Keratinocyte (primary cell): ENCODE measurements at regions not wholly inside any gene's neighbourhood (a gene's known extent, or its start where the extent isn't known, plus 50 kb on each side); places are given as distances from the start of the nearest gene placed in this dataset.

ENCODE experiments used
- DNase-seq: peaks from one replicate; pipeline ENCODE4 v3.0.0-alpha.2; 2011; ENCODE audit warnings: low read depth, missing footprints, low spot score
- FAIRE-seq: peaks from 2 replicates; lab custom pipeline; 2011; peaks lifted over from hg19 to GRCh38; lab: Jason Lieb, UNC
- H2AFZ ChIP-seq: 2 replicates; pipeline ENCODE4 v1.6.0; 2012; ENCODE audit warnings: low read length, control low read depth, inconsistent platforms; ENCODE audit not compliant: control insufficient read depth
- H3K27ac ChIP-seq: 2 replicates; pipeline ENCODE4 v1.5.1; 2011; ENCODE audit warnings: low read length; ENCODE audit not compliant: control insufficient read depth, insufficient read depth
- H3K27me3 ChIP-seq: 3 replicates; pipeline ENCODE4 v1.6.0; 2011; ENCODE audit warnings: low read length; ENCODE audit not compliant: control insufficient read depth, insufficient read depth; ENCODE audit errors: extremely low read depth
- H3K36me3 ChIP-seq, 2 experiments: 2 replicates in 1 of 2; 3 replicates in 1 of 2; pipeline ENCODE4 v1.5.1; 2011; ENCODE audit warnings: low read length in 2 of 2, mild to moderate bottlenecking in 1 of 2; ENCODE audit not compliant: control insufficient read depth in 2 of 2, insufficient read depth in 2 of 2; ENCODE audit errors: extremely low read depth in 1 of 2
- H3K4me1 ChIP-seq: 3 replicates; pipeline ENCODE4 v1.5.1; 2011; ENCODE audit warnings: low read length; ENCODE audit not compliant: control insufficient read depth, insufficient read depth; ENCODE audit errors: extremely low read depth
- H3K4me2 ChIP-seq: 3 replicates; pipeline ENCODE4 v1.6.0; 2011; ENCODE audit warnings: low read depth, low read length; ENCODE audit not compliant: control insufficient read depth, insufficient read depth; ENCODE audit errors: extremely low read depth
- H3K4me3 ChIP-seq, 3 experiments: fragments of 200-600 bp in 1 of 3; sonication (generic) in 1 of 3; 2 replicates in 2 of 3; 3 replicates in 1 of 3; pipeline ENCODE4 v1.5.1; 2011 to 2016; ENCODE audit warnings: low read length in 3 of 3, mild to moderate bottlenecking in 3 of 3, control low read depth in 2 of 3, inconsistent platforms in 1 of 3, low read depth in 1 of 3, mixed read lengths in 1 of 3, mixed run types in 1 of 3, moderate library complexity in 1 of 3; ENCODE audit not compliant: control insufficient read depth in 2 of 3, insufficient read depth in 2 of 3; ENCODE audit errors: extremely low read depth in 1 of 3
- H3K79me2 ChIP-seq: 2 replicates; pipeline ENCODE4 v1.6.0; 2012; ENCODE audit warnings: low read length; ENCODE audit not compliant: control insufficient read depth, insufficient read depth
- H3K9ac ChIP-seq: 3 replicates; pipeline ENCODE4 v1.6.0; 2011; ENCODE audit warnings: low read length; ENCODE audit not compliant: control insufficient read depth, insufficient read depth; ENCODE audit errors: extremely low read depth
- H3K9me1 ChIP-seq: 3 replicates; pipeline ENCODE4 v1.6.0; 2011; ENCODE audit warnings: low read length; ENCODE audit not compliant: control insufficient read depth, insufficient read depth; ENCODE audit errors: extremely low read depth
- H3K9me3 ChIP-seq: 2 replicates; pipeline ENCODE4 v1.5.1; 2012; ENCODE audit warnings: low read depth, low read length; ENCODE audit not compliant: control insufficient read depth
- H4K20me1 ChIP-seq: 3 replicates; pipeline ENCODE4 v1.6.0; 2011; ENCODE audit warnings: low read length; ENCODE audit not compliant: control insufficient read depth, insufficient read depth; ENCODE audit errors: extremely low read depth
- CTCF ChIP-seq, 3 experiments: IDR thresholded peaks in 1 of 3; conservative IDR thresholded peaks in 1 of 3; optimal IDR thresholded peaks in 1 of 3; 2 replicates in 2 of 3; 3 replicates in 1 of 3; pipeline versions ENCODE3 to v1.5.1; 2011; ENCODE audit warnings: low read length in 3 of 3, mild to moderate bottlenecking in 3 of 3, moderate library complexity in 2 of 3, control low read depth in 1 of 3, inconsistent platforms in 1 of 3; ENCODE audit not compliant: insufficient read depth in 2 of 3; ENCODE audit errors: extremely low read depth in 1 of 3
- EZH2 ChIP-seq: IDR thresholded peaks from one replicate; pipeline ENCODE4 v1.6.1; 2012; ENCODE audit warnings: inconsistent platforms, mild to moderate bottlenecking, low read length, moderate library complexity
- dilution Hi-C: fragments of 300-500 bp; cut with MboI; formaldehyde crosslinking; loops from one replicate; pipeline ENCODE4 v1.7.0; 2020; ENCODE audit warnings: low sequenced_read_pairs; ENCODE audit not compliant: extremely low pct_ligation_motif_present

- Histone ChIP-seq H3K79me2 (no peaks in the 10 kb centered on the region), H2AFZ (no peak overlapping the region), H3K27ac (no peak overlapping the region), H3K27me3 (no peaks in the 10 kb centered on the region), H3K9me1 (no peaks in the 10 kb centered on the region), H3K4me3 (no peak overlapping the region), H3K4me1 (no peaks in the 10 kb centered on the region), H3K9me3 (no peaks in the 10 kb centered on the region), H3K4me2 (no peak overlapping the region), H3K36me3 (no peaks in the 10 kb centered on the region), H3K9ac (no peak overlapping the region), H4K20me1 (no peaks in the 10 kb centered on the region)
- dilution Hi-C loops, result no loop called here
- FAIRE-seq (no peak), DNase-seq (no peak)
- TF ChIP-seq CTCF (optimal IDR thresholded peaks at IDR 0.05 in 1 of 3, IDR thresholded peaks at IDR 0.05 in 1 of 3, conservative IDR thresholded peaks at IDR 0.05 in 1 of 3; ENCODE audit: extremely low read depth in 1 of 3, insufficient read depth in 2 of 3, low read length in 3 of 3) (no peak), EZH2 (no peak)
Observed at GRCh38 chr15:93866476-93866875, 364.9 kb upstream of the MCTP2 start.

- no peak overlapping the region for H3K9ac ChIP-seq
- no peak overlapping the region for H2AFZ ChIP-seq
- DNase-seq (no peak), FAIRE-seq (no peak)
- no peak overlapping the region for H3K4me3 ChIP-seq
- dilution Hi-C loops, result no loop called here
- no peaks in the 10 kb centered on the region for H4K20me1 ChIP-seq
- H3K27me3 ChIP-seq, result no peaks in the 10 kb centered on the region
- H3K36me3 ChIP-seq, result no peaks in the 10 kb centered on the region
- no peaks in the 10 kb centered on the region for H3K4me1 ChIP-seq
- no peak for TF ChIP-seq EZH2
- no peaks in the 10 kb centered on the region for H3K9me1 ChIP-seq
- no peaks in the 10 kb centered on the region for H3K9me3 ChIP-seq
- H3K79me2 ChIP-seq, result no peaks in the 10 kb centered on the region
- no peak overlapping the region for H3K4me2 ChIP-seq
- H3K27ac ChIP-seq, result no peak overlapping the region
Observed at GRCh38 chr15:93865586-93865985, 365.8 kb upstream of the MCTP2 start.

GRCh38 chr15:93862791-93863190, 368.6 kb upstream of the MCTP2 start:
- FAIRE-seq, result no peak
- dilution Hi-C loops, result no loop called here
- DNase-seq, result no peak
- H3K4me2 ChIP-seq, result no peak overlapping the region
- TF ChIP-seq CTCF (optimal IDR thresholded peaks at IDR 0.05 in 1 of 3, IDR thresholded peaks at IDR 0.05 in 1 of 3, conservative IDR thresholded peaks at IDR 0.05 in 1 of 3; ENCODE audit: extremely low read depth in 1 of 3, insufficient read depth in 2 of 3, low read length in 3 of 3), result no peak
- TF ChIP-seq EZH2, result no peak
- H3K79me2 ChIP-seq, result no peaks in the 10 kb centered on the region
- H3K27me3 ChIP-seq, result no peaks in the 10 kb centered on the region
- H3K27ac ChIP-seq, result no peak overlapping the region
- no peaks in the 10 kb centered on the region for H3K9me3 ChIP-seq
- H3K9me1 ChIP-seq, result no peaks in the 10 kb centered on the region
- H4K20me1 ChIP-seq, result no peaks in the 10 kb centered on the region
- H2AFZ ChIP-seq, result no peak overlapping the region
- H3K4me1 ChIP-seq, result no peaks in the 10 kb centered on the region
- no peaks in the 10 kb centered on the region for H3K36me3 ChIP-seq
- no peak overlapping the region for H3K4me3 ChIP-seq
- H3K9ac ChIP-seq, result no peak overlapping the region
